ENCODE measurements at regions not wholly inside any gene's neighbourhood (a gene's known extent, or its start where the extent isn't known, plus 50 kb on each side); places are given as distances from the start of the nearest gene placed in this dataset.
"Not testable (repeated sequence)": the region's sequence is repeated elsewhere in the genome, so short reads cannot be mapped to it uniquely, and the experiment has no call there.

GRCh38 chr2:82257796-82258555, 1953.4 kb upstream of the LRRTM1 start:
- DNase-seq, result no peak

GRCh38 chr2:82256983-82257632, 1952.6 kb upstream of the LRRTM1 start:
- no peak for DNase-seq

GRCh38 chr2:82256288-82256687, 1951.7 kb upstream of the LRRTM1 start:
- no peak for DNase-seq

DNA sequence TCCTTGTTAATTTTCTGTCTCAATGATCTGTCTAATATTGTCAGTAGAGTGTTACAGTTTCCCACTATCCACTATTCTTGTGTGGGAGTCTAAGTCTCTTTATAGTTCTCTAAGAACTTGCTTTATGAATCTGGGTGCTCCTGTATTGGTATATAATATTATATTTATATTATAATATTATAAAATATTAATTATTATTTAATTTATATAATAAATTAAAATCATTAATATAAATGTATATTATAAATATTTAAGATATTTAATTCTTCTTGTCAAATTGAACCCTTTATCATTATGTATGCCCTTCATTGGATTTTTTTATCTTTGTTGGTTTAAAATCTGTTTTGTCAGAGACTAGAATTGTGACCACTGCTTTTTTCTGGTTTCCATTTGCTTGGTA, 1950.2 kb upstream of the LRRTM1 start:
- no peak for DNase-seq

DNA sequence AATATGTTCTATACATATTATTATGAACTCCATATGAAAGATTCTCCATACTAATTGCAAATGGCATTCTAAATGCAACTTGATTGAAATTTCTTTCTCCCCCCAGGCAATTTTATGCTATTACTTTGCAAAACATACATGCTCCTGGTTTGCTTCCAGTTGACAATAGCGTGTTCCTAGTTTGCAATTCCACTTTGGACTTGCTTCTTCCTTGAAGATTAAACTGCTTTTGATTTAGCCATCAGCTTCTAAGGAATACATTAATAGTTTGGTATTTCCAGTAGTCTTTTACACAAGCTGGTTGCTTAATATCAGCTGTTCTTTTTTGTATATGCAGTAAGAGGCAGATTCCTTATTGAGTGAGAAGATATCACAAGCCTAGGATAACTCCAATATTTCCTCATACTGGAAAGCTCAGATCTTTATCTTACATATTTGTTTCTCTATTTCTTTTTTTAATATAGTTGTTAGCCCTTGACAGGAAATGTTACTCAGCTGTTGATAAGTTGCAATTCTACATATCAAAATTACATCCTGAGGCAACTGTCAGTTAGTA, 1941.7 kb upstream of the LRRTM1 start:
- DNase-seq, result no peak

DNA sequence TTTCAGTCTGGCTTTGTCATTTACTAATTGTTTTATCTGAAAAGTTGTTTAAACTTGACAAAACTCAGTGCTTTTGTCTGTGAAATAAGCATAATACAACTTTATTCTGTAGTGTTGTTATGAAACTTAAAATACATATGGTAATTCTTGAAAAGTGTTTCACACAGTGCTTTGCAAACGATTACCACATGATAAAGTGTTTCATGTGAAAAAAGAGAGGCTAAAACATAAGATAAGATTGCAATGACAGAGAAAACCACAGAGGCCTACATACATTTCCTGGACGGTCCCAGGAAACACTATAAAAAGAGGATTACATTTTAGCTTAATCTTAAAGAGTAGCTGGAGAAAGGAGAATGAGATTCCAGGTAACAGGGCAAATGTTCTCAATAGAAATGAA, 1934.6 kb upstream of the LRRTM1 start:
- DNase-seq, result no peak

GRCh38 chr2:82237994-82238662, 1933.6 kb upstream of the LRRTM1 start:
- no peak for DNase-seq

DNA sequence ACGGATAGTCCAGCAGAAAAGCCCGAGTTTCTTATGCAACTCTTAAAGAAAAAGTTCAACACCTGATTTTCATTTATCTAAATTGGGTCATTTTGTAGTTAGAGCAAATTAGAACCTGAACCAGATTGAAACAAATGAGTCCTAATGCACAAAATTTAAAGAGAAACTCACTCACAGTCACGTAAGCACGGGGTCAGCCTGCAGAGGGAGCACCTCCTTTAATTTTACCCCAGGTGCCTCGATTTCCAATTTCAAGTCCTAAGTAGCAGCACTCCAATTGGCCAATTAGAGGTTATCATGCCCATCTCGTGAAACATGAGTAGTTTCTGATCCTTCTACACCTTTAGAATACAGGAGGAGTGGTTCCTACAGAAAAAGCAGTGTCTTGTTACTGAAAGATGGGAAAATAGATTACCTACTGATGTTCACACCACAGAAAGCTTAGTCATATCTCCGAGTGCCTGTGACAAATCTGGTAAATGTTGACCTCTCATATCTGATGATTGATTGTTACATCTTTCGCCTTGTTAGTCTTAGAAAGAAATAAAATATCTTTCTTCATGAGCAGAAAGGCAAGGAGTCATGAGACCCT, 1929.8 kb upstream of the LRRTM1 start:
- no peak for DNase-seq

DNA sequence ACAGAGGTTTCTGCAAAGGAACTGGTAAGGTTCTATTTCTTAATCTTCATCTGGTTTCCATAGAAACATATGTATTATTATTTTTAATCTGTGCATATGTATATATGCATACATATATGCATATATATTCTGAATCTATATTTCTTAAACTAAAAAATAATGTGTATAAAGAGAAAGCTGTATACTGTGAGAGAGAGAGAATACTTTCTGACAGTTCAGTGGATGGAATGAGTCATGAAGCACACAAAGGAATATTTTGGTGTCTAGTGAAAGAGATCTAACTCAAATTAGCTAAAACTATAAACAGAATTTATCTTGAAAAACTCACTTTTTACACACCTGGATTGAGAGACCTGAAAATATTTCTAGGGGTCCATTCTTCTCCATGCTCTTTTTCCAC, 1929.3 kb upstream of the LRRTM1 start:
- no peak for DNase-seq

GRCh38 chr2:82230406-82230805, 1925.9 kb upstream of the LRRTM1 start:
- no peak for DNase-seq

DNA sequence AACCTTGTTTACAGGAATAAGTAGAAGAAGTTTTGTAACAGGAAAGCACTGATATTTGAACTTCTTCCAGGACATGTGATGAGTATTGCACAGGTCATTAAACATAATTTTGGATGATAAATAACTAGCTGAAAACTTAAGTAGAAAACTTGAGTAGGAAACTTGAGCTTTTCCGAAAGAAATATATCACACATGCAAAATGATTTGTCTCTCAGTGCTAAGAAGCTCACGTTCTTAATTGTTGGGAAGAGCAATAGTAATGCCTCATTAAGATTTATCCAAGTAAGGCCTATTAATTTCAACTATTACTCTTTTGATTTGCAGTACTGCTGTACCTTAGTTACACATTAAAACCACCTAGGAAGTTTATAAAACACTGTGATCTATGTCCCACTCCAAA, 1921.9 kb upstream of the LRRTM1 start:
- DNase-seq, result no peak

DNA sequence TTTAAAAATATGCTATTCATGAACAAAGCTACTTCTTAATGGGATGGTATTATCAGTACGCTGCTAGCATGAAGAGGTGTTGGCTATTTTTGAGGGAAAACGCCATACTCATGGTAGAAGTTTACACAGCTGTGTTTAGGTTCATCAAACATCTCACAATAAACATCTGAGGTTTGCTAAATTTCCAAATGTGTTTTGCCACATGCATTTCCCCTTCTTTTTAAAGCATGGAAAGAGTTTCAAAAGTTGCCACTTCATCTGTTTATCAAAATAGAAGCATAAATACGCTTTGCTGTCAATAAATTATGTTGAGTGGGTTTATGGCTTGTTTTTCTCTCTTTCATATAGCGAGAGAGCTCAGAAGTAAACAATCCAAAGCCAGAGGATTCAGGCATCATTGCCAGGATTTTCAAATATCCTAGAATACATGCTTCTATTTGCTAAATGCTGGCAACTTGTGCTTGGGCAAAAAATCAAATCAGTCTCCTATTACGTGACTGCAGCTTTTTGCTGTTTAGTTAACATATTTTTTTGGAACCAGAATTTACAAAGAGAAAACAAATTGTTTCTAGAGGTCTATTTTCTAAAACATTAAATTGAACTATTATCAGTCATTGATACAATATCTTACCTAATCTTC, 1919.9 kb upstream of the LRRTM1 start:
- no peak for DNase-seq

DNA sequence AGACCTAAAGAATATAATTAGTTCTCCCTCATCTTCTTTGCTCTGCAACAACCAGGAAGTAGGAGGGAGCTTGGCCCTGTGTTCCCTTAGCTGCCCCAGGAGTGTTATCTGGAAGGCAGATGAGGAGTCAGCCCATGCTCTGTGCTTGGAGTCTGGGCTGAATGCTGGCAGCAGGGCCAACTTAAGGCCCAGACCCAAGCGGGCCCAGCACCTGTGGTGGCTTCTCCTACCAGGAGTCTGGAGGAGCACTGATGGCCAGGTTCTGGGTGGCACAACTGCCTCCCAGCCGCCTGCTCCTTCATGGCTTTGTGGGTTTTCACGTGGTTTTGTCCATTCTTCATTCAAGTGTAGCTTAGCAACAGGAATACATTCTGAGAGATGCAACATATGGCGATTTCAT, 1910.7 kb upstream of the LRRTM1 start:
- DNase-seq, result no peak

GRCh38 chr2:82199493-82199852, 1894.9 kb upstream of the LRRTM1 start:
- no peak for DNase-seq

- DNase-seq, result no peak
Observed at GRCh38 chr2:82198809-82199492, 1894.4 kb upstream of the LRRTM1 start.

DNA sequence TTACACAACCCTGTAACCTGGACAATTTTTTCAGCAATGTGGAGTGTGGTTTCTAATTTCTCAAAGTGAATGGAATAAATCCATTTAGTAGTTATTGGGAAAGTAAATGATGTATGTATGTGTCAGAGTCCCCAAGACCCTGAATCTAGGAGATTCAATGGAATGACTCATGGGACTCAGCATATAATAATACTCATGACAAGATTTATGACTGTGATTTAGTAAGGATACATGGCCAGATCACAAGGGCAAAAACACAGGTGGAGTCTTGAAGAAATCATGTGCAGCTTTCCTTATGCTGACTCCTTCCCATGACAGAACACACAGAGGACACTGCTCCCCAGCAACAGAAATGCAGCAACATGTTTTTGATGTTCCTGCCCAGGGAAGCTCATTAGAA, 1877.7 kb upstream of the LRRTM1 start:
- DNase-seq, result no peak

- DNase-seq, result not testable (repeated sequence)
Observed at GRCh38 chr2:82175210-82175609, 1870.7 kb upstream of the LRRTM1 start.

DNA sequence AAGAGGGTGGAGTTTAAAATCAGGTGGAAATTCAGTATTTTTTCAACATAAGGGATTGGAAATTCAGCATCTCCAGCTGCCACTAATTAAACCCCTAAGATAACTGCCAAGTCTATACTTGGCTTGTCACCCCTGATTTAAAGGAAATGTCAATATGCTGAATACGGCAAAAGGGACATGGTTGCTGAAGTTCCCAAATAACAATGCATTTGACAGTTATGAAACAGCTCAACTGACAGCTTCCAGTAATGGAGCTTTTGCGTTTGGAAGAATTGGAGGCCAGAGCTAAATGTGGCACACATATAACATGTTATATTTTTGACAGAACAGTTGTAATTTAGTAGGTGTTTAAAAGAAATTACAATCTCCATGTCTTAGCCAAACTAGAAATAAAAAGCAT, 1867.9 kb upstream of the LRRTM1 start:
- no peak for DNase-seq

GRCh38 chr2:82169379-82169778, 1864.8 kb upstream of the LRRTM1 start:
- no peak for DNase-seq

GRCh38 chr2:82165377-82165776, 1860.8 kb upstream of the LRRTM1 start:
- DNase-seq, result no peak

- DNase-seq, result no peak
Observed at GRCh38 chr2:82158150-82158549, 1853.6 kb upstream of the LRRTM1 start.

DNA sequence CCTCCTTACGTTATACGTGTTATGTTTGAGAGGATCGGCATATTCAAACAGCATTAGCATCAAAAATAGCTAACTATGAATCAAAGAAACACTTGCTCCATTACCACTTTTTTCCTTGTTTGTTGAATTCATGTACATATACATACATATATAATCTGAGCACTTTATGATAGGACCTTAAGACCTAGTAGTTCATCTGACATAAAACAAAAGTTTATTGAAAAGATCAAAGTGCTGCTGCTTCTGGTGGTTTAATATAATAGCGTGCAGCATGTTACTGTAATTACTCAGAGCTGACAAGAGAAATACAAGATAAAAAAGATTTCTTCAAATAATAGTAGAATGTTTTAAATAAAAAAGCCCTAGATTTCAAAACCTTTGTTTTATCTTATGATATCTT, 1850.9 kb upstream of the LRRTM1 start:
- DNase-seq, result no peak
